Neural cell (in vitro differentiated cells): ENCODE measurements at regions not wholly inside any gene's neighbourhood (a gene's known extent, or its start where the extent isn't known, plus 50 kb on each side); places are given as distances from the start of the nearest gene placed in this dataset.

Source experiments
- EZH2 ChIP-seq: fragments of 200-600, 300-800 bp; shearing (Covaris generic), sonication (generic); IDR thresholded peaks from 2 replicates; pipeline ENCODE4 v1.6.1; 2014; ENCODE audit warnings: antibody characterized with exemption, low read length, borderline replicate concordance, mild to moderate bottlenecking; ENCODE audit not compliant: insufficient read depth, poor library complexity, severe bottlenecking
- POLR2AphosphoS5 ChIP-seq: IDR thresholded peaks from 2 replicates; pipeline ENCODE4 v1.6.1; 2012
- TAF1 ChIP-seq: IDR thresholded peaks from 2 replicates; pipeline ENCODE4 v1.6.1; 2012; ENCODE audit warnings: low read depth
- TF ChIP-seq, protein P1 (sequence below): fragments of 450-650 bp; IDR thresholded peaks from 2 replicates; pipeline ENCODE4 v1.5.1; 2014; ENCODE audit warnings: antibody characterized with exemption, mild to moderate bottlenecking, moderate library complexity; ENCODE audit not compliant: poor library complexity, severe bottlenecking

DNA sequence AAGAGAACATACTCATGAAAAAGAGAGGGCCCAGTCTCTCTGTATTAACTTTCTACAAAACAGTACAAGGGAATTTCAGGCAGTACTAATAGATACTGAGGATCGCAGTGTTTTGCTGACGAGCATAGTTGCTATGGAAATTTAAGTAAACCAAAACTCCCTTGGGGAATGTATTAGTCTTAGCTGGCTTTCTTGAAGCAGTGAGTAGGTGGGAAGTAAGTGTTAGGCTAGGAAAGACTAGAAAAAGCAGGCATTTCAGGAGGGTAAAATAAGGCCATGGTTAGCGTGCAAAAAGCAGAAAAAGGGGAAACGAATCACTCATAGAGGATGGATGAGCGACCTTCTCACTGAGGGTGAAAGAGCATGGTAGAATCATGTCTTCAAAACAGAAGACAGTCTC is 84.3 kb upstream of the ACTBL2 start:
- TF ChIP-seq EZH2 = no peak
- no peak for TF ChIP-seq POLR2AphosphoS5
- TF ChIP-seq, protein P1, sequence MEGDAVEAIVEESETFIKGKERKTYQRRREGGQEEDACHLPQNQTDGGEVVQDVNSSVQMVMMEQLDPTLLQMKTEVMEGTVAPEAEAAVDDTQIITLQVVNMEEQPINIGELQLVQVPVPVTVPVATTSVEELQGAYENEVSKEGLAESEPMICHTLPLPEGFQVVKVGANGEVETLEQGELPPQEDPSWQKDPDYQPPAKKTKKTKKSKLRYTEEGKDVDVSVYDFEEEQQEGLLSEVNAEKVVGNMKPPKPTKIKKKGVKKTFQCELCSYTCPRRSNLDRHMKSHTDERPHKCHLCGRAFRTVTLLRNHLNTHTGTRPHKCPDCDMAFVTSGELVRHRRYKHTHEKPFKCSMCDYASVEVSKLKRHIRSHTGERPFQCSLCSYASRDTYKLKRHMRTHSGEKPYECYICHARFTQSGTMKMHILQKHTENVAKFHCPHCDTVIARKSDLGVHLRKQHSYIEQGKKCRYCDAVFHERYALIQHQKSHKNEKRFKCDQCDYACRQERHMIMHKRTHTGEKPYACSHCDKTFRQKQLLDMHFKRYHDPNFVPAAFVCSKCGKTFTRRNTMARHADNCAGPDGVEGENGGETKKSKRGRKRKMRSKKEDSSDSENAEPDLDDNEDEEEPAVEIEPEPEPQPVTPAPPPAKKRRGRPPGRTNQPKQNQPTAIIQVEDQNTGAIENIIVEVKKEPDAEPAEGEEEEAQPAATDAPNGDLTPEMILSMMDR = no peak
- no peak for TF ChIP-seq TAF1
